Sigmoid colon (tissue), 4 donors: ENCODE measurements at regions not wholly inside any gene's neighbourhood (a gene's known extent, or its start where the extent isn't known, plus 50 kb on each side); places are given as distances from the start of the nearest gene placed in this dataset.

ENCODE experiments used
- CTCF ChIP-seq, 4 experiments: fragments of 450-650 bp in 3 of 4; fragments of 200-600 bp in 1 of 4; IDR thresholded peaks; one replicate each; pipeline ENCODE4 v1.5.1; 2016 to 2019; ENCODE audit warnings: antibody characterized with exemption in 4 of 4, mild to moderate bottlenecking in 3 of 4, moderate library complexity in 2 of 4
- EP300 ChIP-seq, 4 donors: sonication (generic); formaldehyde crosslinking; IDR thresholded peaks; one replicate each; pipeline ENCODE4 v1.6.1; 2017; ENCODE audit warnings: antibody characterized with exemption in 4 of 4
- POLR2A ChIP-seq, 2 donors: fragments of 450-650 bp; IDR thresholded peaks; one replicate each; pipeline ENCODE4 v1.6.1; 2016; ENCODE audit warnings: antibody characterized with exemption in 2 of 2, mild to moderate bottlenecking in 2 of 2, moderate library complexity in 2 of 2
- POLR2AphosphoS5 ChIP-seq, 4 donors: sonication (generic); formaldehyde crosslinking; IDR thresholded peaks; one replicate each; pipeline ENCODE4 v1.6.1; 2017; ENCODE audit warnings: antibody characterized with exemption in 4 of 4

DNA sequence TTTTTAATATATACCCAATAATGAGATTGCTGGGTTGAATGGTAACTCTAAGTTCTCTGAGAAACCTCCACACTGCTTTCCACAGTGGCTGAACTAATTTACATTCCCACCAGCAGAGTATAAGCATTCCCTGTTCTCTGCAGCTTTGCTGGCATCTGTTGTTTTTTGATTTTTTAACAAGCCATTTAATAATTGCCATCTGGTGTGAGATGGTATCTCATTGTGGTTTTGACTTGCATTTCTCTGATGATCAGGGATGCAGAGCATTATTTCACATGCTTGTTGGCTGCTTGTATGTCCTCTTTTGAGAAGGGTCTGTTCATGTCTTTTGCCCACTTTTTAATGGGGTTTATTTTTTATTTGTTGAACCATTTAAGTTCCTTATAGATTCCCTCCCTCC is 75.0 kb upstream of the EPHB3 start:
- TF ChIP-seq CTCF (IDR thresholded peaks at IDR 0.05) (no peak), EP300 (IDR thresholded peaks at IDR 0.05) (no peak), POLR2A (IDR thresholded peaks at IDR 0.05) (no peak), POLR2AphosphoS5 (IDR thresholded peaks at IDR 0.05) (no peak)
